Prostate gland (tissue), 2 donors: ENCODE measurements at regions not wholly inside any gene's neighbourhood (a gene's known extent, or its start where the extent isn't known, plus 50 kb on each side); places are given as distances from the start of the nearest gene placed in this dataset.
A peak's percentile ranks its signal among the peaks of the same experiment; 100 is the strongest.

Experiments
- DNase-seq: peaks from one replicate; pipeline ENCODE4 v3.0.0-alpha.2; 2019; ENCODE audit warnings: low spot score
- H3K27ac ChIP-seq, 2 donors: fragments of 200-600 bp; sonication (generic); 2 replicates each; pipeline ENCODE4 v1.5.1; 2017 to 2019
- H3K27me3 ChIP-seq: fragments of 200-600 bp; sonication (generic); replicated peaks from 2 replicates; pipeline ENCODE4 v1.5.1; 2019; ENCODE audit not compliant: insufficient read depth
- H3K36me3 ChIP-seq, 2 donors: fragments of 200-600 bp; sonication (generic); 1 replicate in 1 of 2; 2 replicates in 1 of 2; pipeline versions ENCODE4 v1.5.1 to v1.8.1; 2017 to 2019
- H3K4me1 ChIP-seq: fragments of 200-600 bp; sonication (generic); replicated peaks from 2 replicates; pipeline ENCODE4 v1.5.1; 2019
- H3K4me3 ChIP-seq, 2 donors: fragments of 200-600 bp; sonication (generic); 2 replicates each; pipeline ENCODE4 v1.5.1; 2017 to 2019
- H3K9me3 ChIP-seq: fragments of 200-600 bp; sonication (generic); 2 replicates; pipeline ENCODE4 v1.5.1; 2017
- POLR2A ChIP-seq: fragments of 450-650 bp; IDR thresholded peaks from one replicate; pipeline ENCODE4 v1.6.1; 2016; ENCODE audit warnings: antibody characterized with exemption, mild to moderate bottlenecking
- POLR2AphosphoS5 ChIP-seq: sonication (generic); formaldehyde crosslinking; IDR thresholded peaks from one replicate; pipeline ENCODE4 v1.6.1; 2017; ENCODE audit warnings: antibody characterized with exemption
- WGBS: methylation state at CpG from one replicate; pipeline ENCODE4 v1.1.5; 2018; 5-methylcytosine and 5-hydroxymethylcytosine counted together
- intact Hi-C: fragments of 100-400 bp; cut with DNase I; formaldehyde crosslinking; loops from one replicate; pipeline ENCODE4 v1.14.2; 2022
- TF ChIP-seq, protein P1 (sequence below), 4 experiments: fragments of 200-600 bp in 2 of 4; fragments of 450-650 bp in 2 of 4; sonication (generic) in 2 of 4; IDR thresholded peaks; 1 replicate in 3 of 4; 2 replicates in 1 of 4; pipeline ENCODE4 v1.5.1; 2016 to 2019; ENCODE audit warnings: antibody characterized with exemption in 4 of 4, mild to moderate bottlenecking in 2 of 4, moderate library complexity in 2 of 4

GRCh38 chr3:177478170-177478867, 281.0 kb upstream of the TBL1XR1 start:
- Histone ChIP-seq H3K27ac (peak overlapping the region; percentile 82 to 88), H3K9me3 (no peaks in the 10 kb centered on the region), H3K27me3 (no peaks in the 10 kb centered on the region), H3K36me3 (no peaks in the 10 kb centered on the region), H3K4me1 (peaks cover 19% of the 10 kb centered on the region), H3K4me3 (no peak overlapping the region)
- TF ChIP-seq POLR2A (no peak), POLR2AphosphoS5 (peak; percentile 96)
- 6% methylated on average over 4 of the region's 4 CpGs for WGBS
- DNase-seq, result peak; percentile 85
- intact Hi-C loops, result no loop called here

GRCh38 chr3:177479630-177480029, 282.3 kb upstream of the TBL1XR1 start:
- intact Hi-C loops, result no loop called here
- H3K27ac ChIP-seq, result peak overlapping the region; percentile 82 to 88
- no peak for DNase-seq
- no peaks in the 10 kb centered on the region for H3K9me3 ChIP-seq
- H3K4me1 ChIP-seq, result peaks cover 19% of the 10 kb centered on the region
- WGBS, result 86% methylated on average over 2 of the region's 2 CpGs
- TF ChIP-seq, protein P1, sequence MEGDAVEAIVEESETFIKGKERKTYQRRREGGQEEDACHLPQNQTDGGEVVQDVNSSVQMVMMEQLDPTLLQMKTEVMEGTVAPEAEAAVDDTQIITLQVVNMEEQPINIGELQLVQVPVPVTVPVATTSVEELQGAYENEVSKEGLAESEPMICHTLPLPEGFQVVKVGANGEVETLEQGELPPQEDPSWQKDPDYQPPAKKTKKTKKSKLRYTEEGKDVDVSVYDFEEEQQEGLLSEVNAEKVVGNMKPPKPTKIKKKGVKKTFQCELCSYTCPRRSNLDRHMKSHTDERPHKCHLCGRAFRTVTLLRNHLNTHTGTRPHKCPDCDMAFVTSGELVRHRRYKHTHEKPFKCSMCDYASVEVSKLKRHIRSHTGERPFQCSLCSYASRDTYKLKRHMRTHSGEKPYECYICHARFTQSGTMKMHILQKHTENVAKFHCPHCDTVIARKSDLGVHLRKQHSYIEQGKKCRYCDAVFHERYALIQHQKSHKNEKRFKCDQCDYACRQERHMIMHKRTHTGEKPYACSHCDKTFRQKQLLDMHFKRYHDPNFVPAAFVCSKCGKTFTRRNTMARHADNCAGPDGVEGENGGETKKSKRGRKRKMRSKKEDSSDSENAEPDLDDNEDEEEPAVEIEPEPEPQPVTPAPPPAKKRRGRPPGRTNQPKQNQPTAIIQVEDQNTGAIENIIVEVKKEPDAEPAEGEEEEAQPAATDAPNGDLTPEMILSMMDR (IDR thresholded peaks at IDR 0.05), result no peak
- TF ChIP-seq POLR2A, result no peak
- no peak for TF ChIP-seq POLR2AphosphoS5
- H3K4me3 ChIP-seq, result no peak overlapping the region
- H3K27me3 ChIP-seq, result no peaks in the 10 kb centered on the region
- no peaks in the 10 kb centered on the region for H3K36me3 ChIP-seq

DNA sequence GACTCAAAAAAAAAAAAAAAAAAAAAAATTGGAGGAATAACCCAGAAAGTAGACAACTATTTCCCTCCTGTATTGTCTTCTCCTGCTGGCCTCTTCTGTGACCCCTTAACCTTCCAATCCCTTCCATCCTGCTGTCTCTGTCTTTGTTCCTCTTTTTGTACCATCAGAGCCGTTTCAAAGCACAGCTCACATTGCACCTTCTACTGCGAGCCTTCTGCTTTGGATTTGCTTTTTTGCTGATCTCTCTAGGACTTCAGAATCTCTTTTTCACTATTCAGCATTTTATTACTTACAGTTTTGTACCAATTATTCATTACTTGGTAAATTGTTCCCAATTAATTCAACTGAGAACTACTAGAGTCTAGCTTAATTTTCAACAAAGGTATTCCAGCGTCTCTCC, 284.0 kb upstream of the TBL1XR1 start:
- Histone ChIP-seq H3K4me3 (no peak overlapping the region), H3K36me3 (no peaks in the 10 kb centered on the region), H3K4me1 (peaks cover 19% of the 10 kb centered on the region), H3K27ac (peak overlapping the region; percentile 11 to 88), H3K9me3 (no peaks in the 10 kb centered on the region), H3K27me3 (no peaks in the 10 kb centered on the region)
- no peak for DNase-seq
- intact Hi-C loops, result no loop called here
- no peak for TF ChIP-seq POLR2A
- TF ChIP-seq, protein P1 (IDR thresholded peaks at IDR 0.05), result no peak
- TF ChIP-seq POLR2AphosphoS5, result no peak
- 77% methylated on average over 3 of the region's 3 CpGs for WGBS

GRCh38 chr3:177482048-177482691, 284.9 kb upstream of the TBL1XR1 start:
- Histone ChIP-seq H3K27me3 (no peaks in the 10 kb centered on the region), H3K36me3 (no peaks in the 10 kb centered on the region), H3K4me3 (no peak overlapping the region), H3K9me3 (no peaks in the 10 kb centered on the region), H3K4me1 (peaks cover 16% of the 10 kb centered on the region), H3K27ac (peak overlapping the region; percentile 30 to 88)
- DNase-seq, result no peak
- 22% methylated on average over 6 of the region's 6 CpGs for WGBS
- TF ChIP-seq POLR2AphosphoS5 (no peak), POLR2A (no peak)
- TF ChIP-seq, protein P1 (IDR thresholded peaks at IDR 0.05), result no peak
- intact Hi-C loops, result no loop called here

- no peak for TF ChIP-seq POLR2A
- TF ChIP-seq POLR2AphosphoS5, result no peak
- TF ChIP-seq, protein P1 (IDR thresholded peaks at IDR 0.05), result no peak
- H3K27ac ChIP-seq, result peak overlapping the region in 1 of 2 donors; percentile 88
- 87% methylated on average over 4 of the region's 4 CpGs for WGBS
These were observed 286.1 kb upstream of the TBL1XR1 start for GRCh38 chr3:177483182-177483967.

More at GRCh38 chr3:177483182-177483967, 286.1 kb upstream of the TBL1XR1 start:
- H3K4me1 ChIP-seq, result peaks cover 6% of the 10 kb centered on the region
- no peak overlapping the region for H3K4me3 ChIP-seq
- H3K36me3 ChIP-seq, result no peaks in the 10 kb centered on the region
- intact Hi-C loops, result no loop called here
- DNase-seq, result no peak
- H3K9me3 ChIP-seq, result no peaks in the 10 kb centered on the region
- H3K27me3 ChIP-seq, result no peaks in the 10 kb centered on the region
